Glutamatergic neuron (in vitro differentiated cells): ENCODE measurements at regions not wholly inside any gene's neighbourhood (a gene's known extent, or its start where the extent isn't known, plus 50 kb on each side); places are given as distances from the start of the nearest gene placed in this dataset.

Source experiments
- DNase-seq: peaks from one replicate; pipeline ENCODE4 v3.0.0; 2022
- H3K27ac Mint-ChIP-seq: one replicate; pipeline ENCODE4 v1.8.0; 2020; ENCODE audit warnings: mild to moderate bottlenecking, mixed read lengths, inconsistent platforms; ENCODE audit not compliant: unreplicated experiment
- H3K27me3 Mint-ChIP-seq: one replicate; pipeline ENCODE4 v1.8.0; 2020; ENCODE audit warnings: mild to moderate bottlenecking, moderate library complexity, mixed read lengths, inconsistent platforms; ENCODE audit not compliant: unreplicated experiment
- H3K36me3 Mint-ChIP-seq: one replicate; pipeline ENCODE4 v1.8.0; 2020; ENCODE audit warnings: mild to moderate bottlenecking, mixed read lengths, inconsistent platforms; ENCODE audit not compliant: unreplicated experiment
- H3K4me1 Mint-ChIP-seq: one replicate; pipeline ENCODE4 v1.8.0; 2020; ENCODE audit warnings: mild to moderate bottlenecking, low read depth, mixed read lengths, inconsistent platforms; ENCODE audit not compliant: unreplicated experiment
- H3K4me3 Mint-ChIP-seq: one replicate; pipeline ENCODE4 v1.8.0; 2020; ENCODE audit warnings: mild to moderate bottlenecking, mixed read lengths, inconsistent platforms; ENCODE audit not compliant: unreplicated experiment
- H3K9me3 Mint-ChIP-seq: one replicate; pipeline ENCODE4 v1.8.0; 2020; ENCODE audit warnings: mild to moderate bottlenecking, moderate library complexity, mixed read lengths, inconsistent platforms; ENCODE audit not compliant: unreplicated experiment
- TF ChIP-seq, protein P1 (sequence below): fragments of 200-600 bp; sonication (generic); IDR thresholded peaks from one replicate; pipeline ENCODE4 v1.5.0; 2021; ENCODE audit not compliant: partially characterized antibody, unreplicated experiment

DNA sequence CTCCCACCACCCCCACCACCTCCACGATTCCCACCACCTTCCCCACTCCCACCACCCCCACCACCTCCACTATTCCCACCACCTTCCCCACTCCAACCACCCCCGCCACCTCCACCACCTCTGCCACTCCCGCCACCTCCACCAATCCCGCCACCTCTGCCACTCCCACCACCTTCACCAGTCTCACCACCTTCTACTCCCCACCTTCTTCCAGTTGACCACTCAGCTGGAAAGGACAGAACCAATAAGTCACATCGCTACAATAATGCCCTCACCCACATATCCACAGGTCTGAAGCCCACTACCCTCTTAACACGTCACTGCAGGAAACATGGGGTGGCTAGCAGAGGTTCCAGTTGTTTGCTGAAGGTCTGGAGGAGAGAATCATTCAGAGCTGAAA is 93.5 kb upstream of the PAX2 start:
- Mint-ChIP-seq H3K4me1 (peaks cover 5% of the 10 kb centered on the region), H3K4me3 (no peak overlapping the region), H3K9me3 (peaks cover 11% of the 10 kb centered on the region), H3K36me3 (peaks cover 6% of the 10 kb centered on the region), H3K27me3 (peaks cover 19% of the 10 kb centered on the region), H3K27ac (no peak overlapping the region)
- DNase-seq = no peak
- TF ChIP-seq, protein P1, sequence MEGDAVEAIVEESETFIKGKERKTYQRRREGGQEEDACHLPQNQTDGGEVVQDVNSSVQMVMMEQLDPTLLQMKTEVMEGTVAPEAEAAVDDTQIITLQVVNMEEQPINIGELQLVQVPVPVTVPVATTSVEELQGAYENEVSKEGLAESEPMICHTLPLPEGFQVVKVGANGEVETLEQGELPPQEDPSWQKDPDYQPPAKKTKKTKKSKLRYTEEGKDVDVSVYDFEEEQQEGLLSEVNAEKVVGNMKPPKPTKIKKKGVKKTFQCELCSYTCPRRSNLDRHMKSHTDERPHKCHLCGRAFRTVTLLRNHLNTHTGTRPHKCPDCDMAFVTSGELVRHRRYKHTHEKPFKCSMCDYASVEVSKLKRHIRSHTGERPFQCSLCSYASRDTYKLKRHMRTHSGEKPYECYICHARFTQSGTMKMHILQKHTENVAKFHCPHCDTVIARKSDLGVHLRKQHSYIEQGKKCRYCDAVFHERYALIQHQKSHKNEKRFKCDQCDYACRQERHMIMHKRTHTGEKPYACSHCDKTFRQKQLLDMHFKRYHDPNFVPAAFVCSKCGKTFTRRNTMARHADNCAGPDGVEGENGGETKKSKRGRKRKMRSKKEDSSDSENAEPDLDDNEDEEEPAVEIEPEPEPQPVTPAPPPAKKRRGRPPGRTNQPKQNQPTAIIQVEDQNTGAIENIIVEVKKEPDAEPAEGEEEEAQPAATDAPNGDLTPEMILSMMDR = no peak

DNA sequence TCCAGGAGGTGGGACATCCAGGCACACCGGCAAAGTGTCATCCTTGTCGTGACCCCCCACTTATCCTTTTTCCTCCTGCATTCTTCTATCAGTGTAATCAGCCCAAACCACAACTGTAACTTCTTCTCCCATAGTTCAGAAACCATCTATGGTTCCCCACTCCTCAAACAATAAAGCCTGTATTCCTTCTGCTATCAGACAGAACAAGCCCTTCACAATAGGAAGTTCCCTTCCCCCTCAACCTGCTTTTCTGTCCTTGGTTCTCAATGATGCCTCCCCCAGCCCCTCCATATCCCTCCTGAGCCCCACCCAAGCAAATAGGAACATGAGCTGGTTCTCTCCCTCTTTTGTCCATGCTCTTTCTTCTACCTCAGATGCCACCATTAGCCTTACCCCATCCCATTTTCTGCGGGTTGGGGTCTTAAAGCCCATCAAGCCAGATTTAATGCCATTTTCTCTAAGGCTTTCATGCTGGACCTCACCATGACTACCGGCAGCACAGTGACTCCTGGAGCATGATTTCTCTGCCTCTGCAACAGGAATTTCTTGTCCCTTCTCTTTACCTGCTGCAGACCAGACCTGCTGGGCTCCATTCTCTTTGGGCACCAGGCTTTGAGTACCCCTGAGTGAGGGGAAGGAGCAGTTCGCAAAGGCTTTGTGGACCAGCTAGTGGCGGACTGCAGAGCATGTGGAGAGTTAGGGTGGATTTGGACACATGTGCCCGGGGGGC is 92.8 kb upstream of the PAX2 start:
- H3K4me3 Mint-ChIP-seq = no peak overlapping the region
- no peak overlapping the region for H3K27ac Mint-ChIP-seq
- peaks cover 11% of the 10 kb centered on the region for H3K36me3 Mint-ChIP-seq
- no peak for DNase-seq
- peaks cover 13% of the 10 kb centered on the region for H3K9me3 Mint-ChIP-seq
- TF ChIP-seq, protein P1 = no peak
- H3K4me1 Mint-ChIP-seq = peaks cover 7% of the 10 kb centered on the region
- H3K27me3 Mint-ChIP-seq = peaks cover 26% of the 10 kb centered on the region

DNA sequence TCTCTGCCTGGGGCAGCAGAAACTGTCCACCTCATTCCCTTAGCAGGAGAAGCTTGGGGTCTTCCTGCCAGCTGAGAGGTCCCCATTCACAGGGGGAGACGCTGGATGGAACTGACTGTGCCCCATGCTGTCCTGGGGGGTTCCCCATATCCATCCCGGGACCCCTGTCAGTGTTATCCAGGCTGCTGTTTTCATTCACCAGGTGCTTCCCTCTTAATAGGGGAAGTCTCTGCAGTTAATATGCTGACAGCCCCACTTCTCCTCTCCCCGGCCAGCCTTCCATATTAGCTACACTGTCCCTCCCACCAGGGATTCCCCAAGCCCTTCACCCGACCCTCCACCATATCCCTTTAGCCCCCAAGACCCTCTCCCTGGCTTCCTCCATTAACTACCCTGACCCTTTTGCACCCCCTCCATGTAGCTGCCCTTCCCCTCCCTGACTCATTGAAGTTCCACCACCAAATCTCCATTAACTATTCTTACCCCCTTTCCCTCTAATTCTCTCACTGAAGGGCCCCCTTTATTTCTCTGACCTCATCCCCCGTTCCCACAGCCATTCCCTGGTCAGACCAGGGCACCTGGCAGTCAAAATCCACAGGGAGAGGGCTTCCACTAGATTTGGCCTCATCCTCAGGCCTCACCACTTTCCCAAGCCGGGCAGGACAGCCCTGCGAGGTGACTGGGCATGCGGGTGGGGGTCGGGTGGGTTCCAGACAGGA is 92.0 kb upstream of the PAX2 start:
- Mint-ChIP-seq H3K27me3 (peaks cover 32% of the 10 kb centered on the region), H3K4me1 (peaks cover 7% of the 10 kb centered on the region), H3K27ac (no peak overlapping the region), H3K4me3 (peak overlapping the region; percentile 52), H3K36me3 (peaks cover 15% of the 10 kb centered on the region), H3K9me3 (peaks cover 13% of the 10 kb centered on the region)
- TF ChIP-seq, protein P1 = no peak
- no peak for DNase-seq

DNA sequence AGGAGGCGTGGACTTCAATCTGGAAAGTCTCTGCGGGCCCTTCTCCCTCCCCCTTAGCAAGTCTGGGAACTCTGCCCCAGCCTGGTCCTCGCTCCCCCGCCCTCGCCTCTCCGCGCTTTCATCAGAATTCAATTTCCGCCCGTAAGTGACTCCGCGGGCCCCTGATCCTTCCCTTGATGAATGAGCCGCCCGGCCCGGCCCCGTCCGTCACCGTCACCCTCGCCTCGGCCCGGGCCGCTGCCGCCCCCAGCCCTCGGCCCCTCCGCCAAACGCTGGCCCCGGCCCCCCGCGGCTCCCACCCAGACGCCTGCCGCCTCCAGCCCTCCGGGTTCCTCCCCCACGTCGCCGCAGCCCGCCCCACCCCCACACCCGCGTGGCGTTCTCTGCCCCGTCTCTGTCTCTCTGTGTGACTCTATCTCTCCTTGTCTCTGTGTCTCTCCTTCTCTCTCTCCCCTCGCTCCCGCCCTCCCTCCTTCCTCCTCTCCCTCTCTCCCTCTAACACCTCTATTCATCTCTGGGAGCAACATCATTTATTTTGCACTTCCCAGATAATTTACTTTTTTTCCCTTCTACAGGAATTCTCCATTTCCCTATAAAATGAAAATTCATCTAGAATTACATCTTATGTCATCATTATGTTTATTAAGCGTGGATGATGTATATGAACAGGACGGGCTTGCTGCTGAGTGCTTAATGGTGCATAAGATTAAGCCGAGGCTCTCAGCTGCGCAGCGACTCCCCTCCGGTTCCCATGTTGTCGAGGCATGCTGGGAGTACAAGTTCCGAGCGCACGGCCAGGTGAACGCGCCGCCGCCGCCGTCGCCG is 91.2 kb upstream of the PAX2 start:
- Mint-ChIP-seq H3K4me3 (peak overlapping the region; percentile 85), H3K9me3 (peaks cover 15% of the 10 kb centered on the region), H3K27me3 (peaks cover 32% of the 10 kb centered on the region), H3K4me1 (peaks cover 7% of the 10 kb centered on the region), H3K27ac (no peak overlapping the region), H3K36me3 (peaks cover 15% of the 10 kb centered on the region)
- TF ChIP-seq, protein P1 = no peak
- DNase-seq = peak; percentile 66
